K562 (cell line): ENCODE measurements at regions not wholly inside any gene's neighbourhood (a gene's known extent, or its start where the extent isn't known, plus 50 kb on each side); places are given as distances from the start of the nearest gene placed in this dataset.

Experiments
- ATAC-seq: fragments of 200-7000 bp; cut with Tn5 transposase; 3 replicates; pipeline ENCODE4 v1.9.1; 2020; ENCODE audit warnings: moderate library complexity
- BruUV-seq: library from RNA; stranded (reverse); fragments of 400-500 nt; replicated peaks from 2 replicates; lab custom pipeline; 2021; lab: Mats Ljungman, UMichigan
- CTCF ChIA-PET: fragments of 300-600 bp; formaldehyde crosslinking; extraction: SDS; loops from one replicate; lab custom pipeline; 2021; ENCODE audit warnings: low intra/inter-chr PET ratio; lab: Yijun Ruan, JAX
- POLR2A ChIA-PET: fragments of 300-600, 350-650 bp; sonication (Branson Sonifier 250); formaldehyde crosslinking; extraction: SDS; loops from one replicate; lab custom pipeline; 2021; ENCODE audit warnings: antibody characterized with exemption, inconsistent platforms; lab: Yijun Ruan, JAX
- DNase-seq, 4 experiments: peaks; one replicate each; pipeline versions ENCODE4 v3.0.0 to v3.0.0-alpha.2; 2011 to 2018; ENCODE audit warnings: low spot score in 3 of 4, mixed read lengths in 3 of 4; ENCODE audit errors: extremely low read depth in 1 of 4
- FAIRE-seq: peaks from 2 replicates; lab custom pipeline; 2011; peaks lifted over from hg19 to GRCh38; lab: Jason Lieb, UNC
- H2AFZ ChIP-seq: 2 replicates; pipeline ENCODE4 v1.6.0; 2011; ENCODE audit warnings: low read depth, low read length, control low read depth, inconsistent platforms
- H3K27ac ChIP-seq: fragments of 200-600 bp; 3 replicates; pipeline ENCODE4 v1.8.0; 2011; ENCODE audit warnings: low read depth, mild to moderate bottlenecking, control low read depth, inconsistent platforms, low read length, moderate library complexity, mixed read lengths; ENCODE audit errors: extremely low read depth
- H3K27me3 ChIP-seq, 2 experiments: fragments of 300-600 bp in 1 of 2; 2 replicates in 1 of 2; 3 replicates in 1 of 2; pipeline versions ENCODE4 v1.6.0 to v1.8.0; 2011; ENCODE audit warnings: inconsistent platforms in 2 of 2, low read length in 2 of 2, mild to moderate bottlenecking in 1 of 2, mixed read lengths in 1 of 2, moderate library complexity in 1 of 2; ENCODE audit not compliant: control insufficient read depth in 2 of 2, insufficient read depth in 2 of 2
- H3K36me3 ChIP-seq: fragments of 300-600 bp; 3 replicates; pipeline ENCODE4 v1.8.0; 2011; ENCODE audit warnings: mild to moderate bottlenecking, low read length, inconsistent platforms; ENCODE audit not compliant: control insufficient read depth, insufficient read depth
- H3K4me1 ChIP-seq, 2 experiments: fragments of 200-600 bp in 1 of 2; replicated peaks in 1 of 2; 2 replicates in 1 of 2; 3 replicates in 1 of 2; pipeline versions ENCODE4 v1.5.1 to v1.8.0; 2011; ENCODE audit warnings: inconsistent platforms in 2 of 2, low read length in 2 of 2, mild to moderate bottlenecking in 1 of 2, mixed read lengths in 1 of 2, moderate library complexity in 1 of 2; ENCODE audit not compliant: control insufficient read depth in 2 of 2, insufficient read depth in 2 of 2
- H3K4me2 ChIP-seq: 2 replicates; pipeline ENCODE4 v1.6.1; 2011; ENCODE audit warnings: low read length, control low read depth, inconsistent platforms, mixed read lengths; ENCODE audit not compliant: insufficient read depth
- H3K4me3 ChIP-seq: fragments of 200-600 bp; sonication (generic), shearing (Covaris generic); 2 replicates; pipeline ENCODE4 v1.5.1; 2016; ENCODE audit warnings: control low read depth, inconsistent platforms
- H3K79me2 ChIP-seq: fragments of 200-600 bp; 3 replicates; pipeline ENCODE4 v1.8.0; 2011; ENCODE audit warnings: low read length, inconsistent platforms; ENCODE audit not compliant: control insufficient read depth, insufficient read depth
- H3K9ac ChIP-seq, 2 experiments: 2 replicates each; pipeline versions ENCODE4 v1.6.0 to v1.6.1; 2011; ENCODE audit warnings: low read depth in 2 of 2, low read length in 2 of 2, control low read depth in 1 of 2, inconsistent platforms in 1 of 2, mild to moderate bottlenecking in 1 of 2, mixed read lengths in 1 of 2; ENCODE audit not compliant: insufficient read depth in 1 of 2
- H3K9me1 ChIP-seq: one replicate; pipeline ENCODE4 v1.6.0; 2011; ENCODE audit warnings: inconsistent platforms, mild to moderate bottlenecking, low read length, moderate library complexity; ENCODE audit not compliant: control insufficient read depth, insufficient read depth
- H3K9me3 ChIP-seq: replicated peaks from 2 replicates; pipeline ENCODE4 v1.5.1; 2011; ENCODE audit warnings: low read depth, low read length, inconsistent platforms; ENCODE audit not compliant: control insufficient read depth, insufficient read depth
- H4K20me1 ChIP-seq: replicated peaks from 2 replicates; pipeline ENCODE4 v1.6.1; 2011; ENCODE audit warnings: low read length, inconsistent platforms, mixed read lengths; ENCODE audit not compliant: control insufficient read depth, insufficient read depth
- DNMT1 ChIP-seq: fragments of 450-650 bp; IDR thresholded peaks from 2 replicates; pipeline ENCODE4 v1.6.1; 2016; ENCODE audit warnings: antibody characterized with exemption, mild to moderate bottlenecking
- TSC22D4 ChIP-seq: fragments of 450-650 bp; IDR thresholded peaks from 2 replicates; pipeline ENCODE4 v1.6.1; 2016; ENCODE audit warnings: missing genetic modification characterization, missing biosample characterization, control low read depth
- ZNF347 ChIP-seq: fragments of 450-650 bp; formaldehyde crosslinking; IDR thresholded peaks from 2 replicates; pipeline ENCODE4 v1.4.0; 2020; ENCODE audit warnings: low read depth, mild to moderate bottlenecking, moderate library complexity
- WGBS: fragments of 100-300 bp; shearing (Covaris generic); methylation state at CpG from one replicate; pipeline ENCODE4 v1.1.6; 2016; ENCODE audit warnings: low coverage, mixed read lengths; ENCODE audit not compliant: insufficient coverage; ENCODE audit errors: missing lambda C conversion rate; 5-methylcytosine and 5-hydroxymethylcytosine counted together
- in situ Hi-C: fragments of 300-500 bp; cut with MboI; formaldehyde crosslinking; loops from 4 replicates; pipeline ENCODE4 v1.15.0; 2018; ENCODE audit warnings: inconsistent platforms, mixed read lengths
- intact Hi-C: fragments of 100-400 bp; cut with micrococcal nuclease; formaldehyde crosslinking; loops from 2 replicates; pipeline ENCODE4 v1.14.2; 2022
- TF ChIP-seq, protein P1 (sequence below), 2 experiments: fragments of 250-450 bp in 1 of 2; fragments of 450-650 bp in 1 of 2; sonication (Bioruptor Pico) in 1 of 2; IDR thresholded peaks; 2 replicates each; pipeline versions ENCODE4 v1.6.1 to v1.8.0; 2016 to 2021; ENCODE audit warnings: mild to moderate bottlenecking in 2 of 2, moderate library complexity in 2 of 2, missing compliant biosample characterization in 1 of 2, missing genetic modification characterization in 1 of 2
- TF ChIP-seq, protein P2 (sequence below): IDR thresholded peaks from 3 replicates; pipeline ENCODE4 v1.6.1; 2011; ENCODE audit warnings: borderline replicate concordance, mild to moderate bottlenecking, moderate library complexity; ENCODE audit not compliant: insufficient read length; ENCODE audit errors: extremely low read depth

DNA sequence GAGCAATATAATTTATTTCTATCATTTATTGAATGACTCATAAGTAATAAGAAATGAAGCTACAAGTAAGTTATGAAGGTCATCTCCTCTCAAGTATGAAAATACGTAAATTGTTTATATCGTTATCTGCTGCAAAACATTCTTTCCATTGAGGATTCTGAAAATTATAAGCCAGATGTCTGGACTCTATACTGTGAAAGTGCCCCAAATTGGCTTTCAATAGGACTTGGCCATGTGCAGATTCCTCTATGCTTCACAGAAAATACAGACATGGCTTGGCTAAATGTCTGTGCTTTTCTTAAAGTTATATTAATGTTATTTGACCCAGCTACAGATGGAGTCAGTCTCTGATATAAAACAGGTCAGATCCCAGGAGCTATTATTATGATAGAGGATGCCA, 2109.9 kb upstream of the AGA start:
- no TSS peak for BruUV-seq
- Histone ChIP-seq H3K27me3 (no peaks in the 10 kb centered on the region), H2AFZ (no peak overlapping the region), H3K4me1 (no peaks in the 10 kb centered on the region), H3K4me3 (no peak overlapping the region), H3K9ac (no peak overlapping the region), H3K27ac (no peak overlapping the region), H3K9me1 (no peaks in the 10 kb centered on the region), H4K20me1 (no peaks in the 10 kb centered on the region), H3K79me2 (no peaks in the 10 kb centered on the region), H3K9me3 (no peaks in the 10 kb centered on the region)
- FAIRE-seq (no peak), DNase-seq (no peak), ATAC-seq (no peak)
- intact Hi-C loops (no loop called here), in situ Hi-C loops (no loop called here)
- no peak for TF ChIP-seq TSC22D4 (tag)
- TF ChIP-seq, all 486 proteins: peak for 0
- ChIA-PET CTCF (no interaction called here), POLR2A (no interaction called here)
- WGBS: 2% methylated on average over 2 of the region's 2 CpGs
- H3K36me3 ChIP-seq: no peaks in the 10 kb centered on the region
- H3K4me2 ChIP-seq: no peak overlapping the region

DNA sequence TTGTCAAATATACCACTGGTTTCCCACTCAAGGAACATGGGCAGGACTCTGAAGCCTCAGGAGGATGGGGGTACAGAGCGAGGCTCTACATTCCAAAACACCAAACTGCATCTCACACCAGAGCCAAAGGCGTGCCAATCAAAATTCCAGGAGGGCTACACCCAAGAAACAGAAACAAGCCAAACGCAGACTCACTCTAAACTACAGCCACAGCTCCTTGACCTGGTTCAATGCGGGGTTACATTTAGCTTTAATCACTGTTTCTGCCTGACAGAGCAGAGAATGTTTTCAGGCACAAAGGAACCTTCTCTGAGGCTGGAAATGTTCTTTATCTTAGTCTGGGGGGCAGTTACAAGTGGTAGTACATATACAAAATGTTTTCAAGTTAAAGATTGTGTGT, 2121.5 kb upstream of the AGA start:
- intact Hi-C loops (no loop called here), in situ Hi-C loops (no loop called here)
- FAIRE-seq: no peak
- H3K9me3 ChIP-seq: no peaks in the 10 kb centered on the region; the same call in 1 of the 2 replicates
- TF ChIP-seq DNMT1 (no peak), ZNF347 (no peak)
- TF ChIP-seq, protein P1, sequence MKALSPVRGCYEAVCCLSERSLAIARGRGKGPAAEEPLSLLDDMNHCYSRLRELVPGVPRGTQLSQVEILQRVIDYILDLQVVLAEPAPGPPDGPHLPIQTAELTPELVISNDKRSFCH (CRISPR knock-in tag; IDR thresholded peaks at IDR 0.05): no peak
- TF ChIP-seq, protein P1 (tag; IDR thresholded peaks at IDR 0.05): no peak
- TF ChIP-seq, protein P2, sequence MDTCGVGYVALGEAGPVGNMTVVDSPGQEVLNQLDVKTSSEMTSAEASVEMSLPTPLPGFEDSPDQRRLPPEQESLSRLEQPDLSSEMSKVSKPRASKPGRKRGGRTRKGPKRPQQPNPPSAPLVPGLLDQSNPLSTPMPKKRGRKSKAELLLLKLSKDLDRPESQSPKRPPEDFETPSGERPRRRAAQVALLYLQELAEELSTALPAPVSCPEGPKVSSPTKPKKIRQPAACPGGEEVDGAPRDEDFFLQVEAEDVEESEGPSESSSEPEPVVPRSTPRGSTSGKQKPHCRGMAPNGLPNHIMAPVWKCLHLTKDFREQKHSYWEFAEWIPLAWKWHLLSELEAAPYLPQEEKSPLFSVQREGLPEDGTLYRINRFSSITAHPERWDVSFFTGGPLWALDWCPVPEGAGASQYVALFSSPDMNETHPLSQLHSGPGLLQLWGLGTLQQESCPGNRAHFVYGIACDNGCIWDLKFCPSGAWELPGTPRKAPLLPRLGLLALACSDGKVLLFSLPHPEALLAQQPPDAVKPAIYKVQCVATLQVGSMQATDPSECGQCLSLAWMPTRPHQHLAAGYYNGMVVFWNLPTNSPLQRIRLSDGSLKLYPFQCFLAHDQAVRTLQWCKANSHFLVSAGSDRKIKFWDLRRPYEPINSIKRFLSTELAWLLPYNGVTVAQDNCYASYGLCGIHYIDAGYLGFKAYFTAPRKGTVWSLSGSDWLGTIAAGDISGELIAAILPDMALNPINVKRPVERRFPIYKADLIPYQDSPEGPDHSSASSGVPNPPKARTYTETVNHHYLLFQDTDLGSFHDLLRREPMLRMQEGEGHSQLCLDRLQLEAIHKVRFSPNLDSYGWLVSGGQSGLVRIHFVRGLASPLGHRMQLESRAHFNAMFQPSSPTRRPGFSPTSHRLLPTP: no peak
- H3K4me3 ChIP-seq: no peak overlapping the region
- ChIA-PET POLR2A (no interaction called here), CTCF (no interaction called here)
- no peaks in the 10 kb centered on the region for H4K20me1 ChIP-seq
- no peak for DNase-seq
- H3K79me2 ChIP-seq: no peaks in the 10 kb centered on the region
- H3K27me3 ChIP-seq: no peaks in the 10 kb centered on the region
- H3K4me1 ChIP-seq: no peaks in the 10 kb centered on the region
- no peaks in the 10 kb centered on the region for H3K36me3 ChIP-seq
- no peak for ATAC-seq
- BruUV-seq: no TSS peak
- no peak overlapping the region for H2AFZ ChIP-seq
- H3K9me1 ChIP-seq: no peaks in the 10 kb centered on the region
- no peak overlapping the region for H3K9ac ChIP-seq
- 3% methylated on average over 4 of the region's 4 CpGs for WGBS
- no peak overlapping the region for H3K27ac ChIP-seq
- H3K4me2 ChIP-seq: no peak overlapping the region
